ENCODE measurements at regions not wholly inside any gene's neighbourhood (a gene's known extent, or its start where the extent isn't known, plus 50 kb on each side); places are given as distances from the start of the nearest gene placed in this dataset.

DNA sequence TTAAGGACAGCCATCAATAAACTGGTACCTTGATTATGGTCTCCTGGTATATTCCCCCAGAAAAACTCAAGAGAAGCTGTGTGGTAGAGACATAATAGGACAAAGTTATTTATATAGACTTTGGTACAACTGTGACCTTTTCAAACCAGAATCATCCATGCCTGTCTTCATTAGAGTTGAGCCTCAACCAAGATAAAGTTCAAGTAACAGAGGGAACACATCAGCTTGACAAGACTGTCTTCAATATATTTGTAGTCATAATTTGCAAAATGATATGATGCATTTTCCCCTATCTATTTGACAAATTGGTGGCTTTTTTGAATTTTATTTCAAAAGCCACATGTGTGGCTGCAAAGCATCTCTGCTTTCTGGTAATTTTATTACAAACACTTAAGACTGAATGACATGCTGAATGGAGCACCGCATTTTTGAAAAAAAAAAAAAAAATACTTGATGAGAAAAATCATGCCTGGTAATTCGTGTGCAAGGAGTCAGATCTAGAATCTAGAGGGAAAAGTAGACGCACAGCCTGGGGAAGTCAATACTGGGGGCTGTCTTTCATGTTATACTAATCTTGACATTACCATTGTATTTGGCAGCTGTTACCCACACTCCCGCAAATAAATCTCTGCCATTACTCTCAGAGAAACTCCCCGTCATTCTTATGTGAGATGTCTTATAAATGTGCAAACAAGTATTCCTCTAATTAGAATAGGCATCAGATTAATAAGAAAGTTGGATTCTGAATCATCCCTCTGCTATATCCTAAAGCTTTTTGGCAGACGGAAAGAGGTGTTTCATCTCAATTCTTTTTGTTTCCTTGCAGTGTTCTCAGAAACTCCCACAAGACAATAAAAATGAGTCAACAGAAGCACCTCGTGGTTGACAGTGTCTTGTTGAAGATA lies 554.8 kb upstream of the CBLB start:
- no peak overlapping the region for H3K4me3 Mint-ChIP-seq
- no peak for DNase-seq
- H3K4me1 Mint-ChIP-seq: peaks cover 13% of the 10 kb centered on the region
- no peak overlapping the region for H3K27ac Mint-ChIP-seq
- peaks cover 6% of the 10 kb centered on the region for H3K9me3 Mint-ChIP-seq
- no peaks in the 10 kb centered on the region for H3K36me3 Mint-ChIP-seq (ENCODE audit: low read depth)
- TF ChIP-seq, protein P1, sequence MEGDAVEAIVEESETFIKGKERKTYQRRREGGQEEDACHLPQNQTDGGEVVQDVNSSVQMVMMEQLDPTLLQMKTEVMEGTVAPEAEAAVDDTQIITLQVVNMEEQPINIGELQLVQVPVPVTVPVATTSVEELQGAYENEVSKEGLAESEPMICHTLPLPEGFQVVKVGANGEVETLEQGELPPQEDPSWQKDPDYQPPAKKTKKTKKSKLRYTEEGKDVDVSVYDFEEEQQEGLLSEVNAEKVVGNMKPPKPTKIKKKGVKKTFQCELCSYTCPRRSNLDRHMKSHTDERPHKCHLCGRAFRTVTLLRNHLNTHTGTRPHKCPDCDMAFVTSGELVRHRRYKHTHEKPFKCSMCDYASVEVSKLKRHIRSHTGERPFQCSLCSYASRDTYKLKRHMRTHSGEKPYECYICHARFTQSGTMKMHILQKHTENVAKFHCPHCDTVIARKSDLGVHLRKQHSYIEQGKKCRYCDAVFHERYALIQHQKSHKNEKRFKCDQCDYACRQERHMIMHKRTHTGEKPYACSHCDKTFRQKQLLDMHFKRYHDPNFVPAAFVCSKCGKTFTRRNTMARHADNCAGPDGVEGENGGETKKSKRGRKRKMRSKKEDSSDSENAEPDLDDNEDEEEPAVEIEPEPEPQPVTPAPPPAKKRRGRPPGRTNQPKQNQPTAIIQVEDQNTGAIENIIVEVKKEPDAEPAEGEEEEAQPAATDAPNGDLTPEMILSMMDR (IDR thresholded peaks at IDR 0.05): no peak
- no peaks in the 10 kb centered on the region for H3K27me3 Mint-ChIP-seq (ENCODE audit: low read depth, poor library complexity)

DNA sequence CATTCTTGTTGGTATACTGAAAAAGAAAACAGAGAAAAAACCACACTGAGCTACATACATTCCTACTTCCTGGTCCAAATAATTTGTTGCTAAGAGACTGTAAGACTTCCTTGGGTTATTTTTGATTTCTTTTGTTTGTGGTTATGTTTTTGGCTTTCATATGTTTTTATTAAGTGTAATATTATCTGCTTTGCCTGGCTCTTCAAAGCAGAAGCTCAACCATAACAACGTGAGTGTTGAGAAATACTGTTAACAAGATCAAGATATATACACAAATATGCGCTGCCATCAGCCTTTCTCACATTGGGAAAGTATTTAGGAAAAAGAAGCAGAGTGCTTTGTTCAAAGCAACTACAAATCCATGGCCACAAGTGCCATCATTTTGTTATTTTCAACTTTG lies 556.2 kb upstream of the CBLB start:
- H3K4me1 Mint-ChIP-seq: peaks cover 13% of the 10 kb centered on the region
- TF ChIP-seq, protein P1 (IDR thresholded peaks at IDR 0.05): no peak
- H3K4me3 Mint-ChIP-seq: no peak overlapping the region
- no peaks in the 10 kb centered on the region for H3K36me3 Mint-ChIP-seq (ENCODE audit: low read depth)
- peaks cover 6% of the 10 kb centered on the region for H3K9me3 Mint-ChIP-seq
- no peak for DNase-seq
- H3K27ac Mint-ChIP-seq: no peak overlapping the region
- no peaks in the 10 kb centered on the region for H3K27me3 Mint-ChIP-seq (ENCODE audit: low read depth, poor library complexity)

- H3K9me3 Mint-ChIP-seq: peaks cover 6% of the 10 kb centered on the region
- H3K27ac Mint-ChIP-seq: no peak overlapping the region
- TF ChIP-seq, protein P1 (IDR thresholded peaks at IDR 0.05): no peak
- no peaks in the 10 kb centered on the region for H3K36me3 Mint-ChIP-seq (ENCODE audit: low read depth)
- DNase-seq: no peak
- H3K27me3 Mint-ChIP-seq (ENCODE audit: low read depth, poor library complexity): no peaks in the 10 kb centered on the region
- no peak overlapping the region for H3K4me3 Mint-ChIP-seq
- peaks cover 13% of the 10 kb centered on the region for H3K4me1 Mint-ChIP-seq
These were observed 557.1 kb upstream of the CBLB start for GRCh38 chr3:106425916-106426315.

- no peaks in the 10 kb centered on the region for H3K36me3 Mint-ChIP-seq (ENCODE audit: low read depth)
- TF ChIP-seq, protein P1 (IDR thresholded peaks at IDR 0.05): no peak
- H3K4me1 Mint-ChIP-seq: peaks cover 13% of the 10 kb centered on the region
- H3K27ac Mint-ChIP-seq: no peak overlapping the region
- H3K27me3 Mint-ChIP-seq (ENCODE audit: low read depth, poor library complexity): no peaks in the 10 kb centered on the region
- no peak overlapping the region for H3K4me3 Mint-ChIP-seq
- H3K9me3 Mint-ChIP-seq: peaks cover 6% of the 10 kb centered on the region
- DNase-seq: no peak
These were observed 559.8 kb upstream of the CBLB start for GRCh38 chr3:106428565-106428994.

DNA sequence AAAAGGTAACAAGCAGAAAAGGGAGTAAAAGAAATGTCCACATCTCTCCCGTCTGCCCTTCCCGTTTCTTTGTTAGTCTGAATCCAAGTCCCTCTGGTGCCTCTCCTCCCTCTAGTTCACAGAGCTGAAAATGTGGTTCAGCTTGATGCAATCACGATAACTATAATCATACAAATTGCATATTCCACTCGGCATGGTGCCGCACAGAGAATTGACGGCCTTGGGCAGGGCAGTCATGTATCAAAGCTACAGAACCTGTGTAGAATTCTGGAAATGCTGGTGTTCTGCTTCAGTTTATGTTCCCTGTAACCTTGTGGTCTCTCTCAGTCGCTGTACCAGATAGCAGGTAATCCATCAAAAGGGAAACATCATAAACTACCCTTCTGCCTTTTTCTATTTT lies 562.9 kb upstream of the CBLB start:
- H3K27ac Mint-ChIP-seq: no peak overlapping the region
- peaks cover 6% of the 10 kb centered on the region for H3K9me3 Mint-ChIP-seq
- no peak overlapping the region for H3K4me3 Mint-ChIP-seq
- TF ChIP-seq, protein P1 (IDR thresholded peaks at IDR 0.05): no peak
- no peaks in the 10 kb centered on the region for H3K4me1 Mint-ChIP-seq
- no peaks in the 10 kb centered on the region for H3K36me3 Mint-ChIP-seq (ENCODE audit: low read depth)
- DNase-seq: no peak
- H3K27me3 Mint-ChIP-seq (ENCODE audit: low read depth, poor library complexity): no peaks in the 10 kb centered on the region
